WI38 (cell line): ENCODE measurements at regions not wholly inside any gene's neighbourhood (a gene's known extent, or its start where the extent isn't known, plus 50 kb on each side); places are given as distances from the start of the nearest gene placed in this dataset.

Source experiments
- H3K4me3 ChIP-seq: 2 replicates; pipeline ENCODE4 v1.5.1; 2011; ENCODE audit warnings: low read depth, mild to moderate bottlenecking, control low read depth, low read length
- TF ChIP-seq, protein P1 (sequence below): IDR thresholded peaks from 2 replicates; pipeline ENCODE4 v1.5.1; 2012; ENCODE audit warnings: low read depth, mild to moderate bottlenecking, control low read depth, low read length

DNA sequence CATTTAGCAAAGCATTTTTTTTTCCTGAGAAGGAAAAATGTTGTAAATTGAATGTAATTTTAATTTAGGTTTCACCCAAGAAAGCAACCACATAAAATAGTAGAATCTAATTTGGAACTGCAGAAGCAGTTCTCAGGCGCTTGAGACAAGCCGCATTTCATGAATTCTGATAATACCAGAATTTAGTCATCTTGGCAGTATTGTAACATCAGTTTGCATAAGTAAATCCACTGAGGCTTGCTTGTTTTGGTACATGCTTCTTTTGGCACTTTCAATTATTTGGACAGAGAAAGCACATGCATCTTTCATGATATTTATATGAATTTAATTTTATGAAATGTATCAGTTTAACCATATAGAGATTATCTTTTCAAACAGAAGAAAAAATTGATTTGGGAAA lies 389.7 kb upstream of the ROBO1 start:
- H3K4me3 ChIP-seq, result no peak overlapping the region

DNA sequence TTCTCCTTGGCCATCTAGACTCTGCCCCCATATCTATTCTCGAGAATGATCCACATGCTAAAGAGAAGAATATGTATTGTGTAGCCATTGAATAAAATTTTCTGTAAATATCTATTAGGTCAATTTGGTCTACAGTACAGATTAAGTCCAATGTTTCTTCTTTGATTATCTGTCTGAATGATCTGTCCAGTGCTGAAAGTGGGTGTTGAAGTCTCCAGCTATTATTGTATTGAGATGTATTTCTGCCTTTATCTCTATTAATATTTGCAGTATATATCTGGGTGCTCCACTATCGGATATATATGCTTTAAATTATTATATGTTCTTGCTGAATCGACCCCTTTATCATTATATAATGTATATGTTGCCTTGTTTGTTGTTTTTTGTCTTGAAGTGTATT lies 384.9 kb upstream of the ROBO1 start:
- TF ChIP-seq, protein P1, sequence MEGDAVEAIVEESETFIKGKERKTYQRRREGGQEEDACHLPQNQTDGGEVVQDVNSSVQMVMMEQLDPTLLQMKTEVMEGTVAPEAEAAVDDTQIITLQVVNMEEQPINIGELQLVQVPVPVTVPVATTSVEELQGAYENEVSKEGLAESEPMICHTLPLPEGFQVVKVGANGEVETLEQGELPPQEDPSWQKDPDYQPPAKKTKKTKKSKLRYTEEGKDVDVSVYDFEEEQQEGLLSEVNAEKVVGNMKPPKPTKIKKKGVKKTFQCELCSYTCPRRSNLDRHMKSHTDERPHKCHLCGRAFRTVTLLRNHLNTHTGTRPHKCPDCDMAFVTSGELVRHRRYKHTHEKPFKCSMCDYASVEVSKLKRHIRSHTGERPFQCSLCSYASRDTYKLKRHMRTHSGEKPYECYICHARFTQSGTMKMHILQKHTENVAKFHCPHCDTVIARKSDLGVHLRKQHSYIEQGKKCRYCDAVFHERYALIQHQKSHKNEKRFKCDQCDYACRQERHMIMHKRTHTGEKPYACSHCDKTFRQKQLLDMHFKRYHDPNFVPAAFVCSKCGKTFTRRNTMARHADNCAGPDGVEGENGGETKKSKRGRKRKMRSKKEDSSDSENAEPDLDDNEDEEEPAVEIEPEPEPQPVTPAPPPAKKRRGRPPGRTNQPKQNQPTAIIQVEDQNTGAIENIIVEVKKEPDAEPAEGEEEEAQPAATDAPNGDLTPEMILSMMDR, result no peak

More for the DNA sequence above, 389.7 kb upstream of the ROBO1 start:
- TF ChIP-seq, protein P1, result no peak

DNA sequence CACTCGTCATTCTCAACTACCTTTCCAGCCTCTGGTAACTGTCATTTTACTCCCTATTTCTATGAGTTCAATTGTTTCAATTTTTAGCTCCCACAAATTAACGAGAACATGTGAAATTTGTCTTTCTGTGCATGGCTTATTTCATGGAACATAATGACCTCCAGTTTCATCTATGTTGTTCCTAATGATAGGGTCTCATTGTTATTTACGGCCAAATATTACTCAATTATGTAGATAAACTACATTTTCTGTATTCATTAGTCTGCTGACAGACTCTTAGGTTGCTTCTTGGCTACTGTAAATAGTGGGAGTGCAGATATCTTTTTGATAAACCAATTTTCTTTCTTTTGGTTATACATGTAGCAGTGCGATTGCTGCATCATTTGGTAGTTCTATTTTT lies 374.9 kb upstream of the ROBO1 start:
- TF ChIP-seq, protein P1, result no peak
- no peak overlapping the region for H3K4me3 ChIP-seq

More for the DNA sequence above, 384.9 kb upstream of the ROBO1 start:
- H3K4me3 ChIP-seq, result no peak overlapping the region

DNA sequence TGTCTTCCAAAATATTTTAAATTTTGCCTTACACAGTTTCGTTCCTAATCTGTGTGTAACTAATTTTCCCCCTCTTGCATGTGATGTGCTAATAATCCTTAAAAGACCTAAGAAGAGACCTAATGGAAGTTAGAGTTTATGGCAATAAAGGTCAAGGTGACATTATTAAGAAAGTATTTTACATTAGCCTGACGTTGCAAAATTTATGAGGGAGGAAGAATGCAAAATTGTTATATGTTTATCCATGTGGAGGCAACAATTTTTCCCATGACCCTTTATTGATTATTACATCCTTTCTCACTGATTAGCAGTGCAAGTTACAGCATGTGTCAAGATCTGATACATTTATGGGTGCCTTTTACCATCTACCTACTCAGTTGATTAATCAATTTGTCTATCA lies 373.8 kb upstream of the ROBO1 start:
- TF ChIP-seq, protein P1, result no peak
- no peak overlapping the region for H3K4me3 ChIP-seq

DNA sequence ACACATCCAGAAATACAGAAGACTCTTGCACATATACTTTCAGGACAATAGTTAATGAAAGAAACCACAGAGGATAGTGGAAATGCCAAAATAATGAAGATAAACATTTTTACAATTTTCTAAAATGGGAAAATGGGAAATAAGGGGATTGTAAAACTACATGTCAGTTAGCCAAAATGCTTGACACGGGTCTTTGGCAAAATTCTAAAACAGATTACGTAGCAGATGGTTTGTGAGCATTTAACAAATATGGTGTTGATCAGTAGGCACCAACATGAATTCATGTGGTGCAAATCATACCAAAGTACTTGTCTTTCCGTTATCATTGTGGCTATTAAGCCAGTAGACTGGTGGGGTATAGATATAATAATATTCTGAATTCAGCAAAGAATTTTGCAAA lies 348.5 kb upstream of the ROBO1 start:
- TF ChIP-seq, protein P1, result no peak
- H3K4me3 ChIP-seq, result no peak overlapping the region

DNA sequence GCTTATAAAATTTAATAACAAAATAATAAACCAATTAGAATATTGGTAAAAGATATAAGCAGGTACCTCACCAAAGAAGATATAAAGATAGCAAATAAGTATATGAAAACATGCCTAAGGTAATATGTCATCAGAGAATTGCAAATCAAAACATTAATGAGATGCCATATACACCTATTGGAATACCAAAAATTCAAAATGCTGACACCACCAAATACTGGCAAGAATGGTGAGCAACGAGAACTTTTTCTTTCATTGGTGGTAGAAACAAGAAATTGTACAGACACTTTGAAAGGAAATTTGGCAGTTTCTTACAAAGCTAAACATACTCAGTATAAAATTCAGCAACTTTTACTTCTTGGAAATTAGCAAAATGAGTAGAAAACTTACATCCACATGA lies 346.9 kb upstream of the ROBO1 start:
- H3K4me3 ChIP-seq, result no peak overlapping the region
- TF ChIP-seq, protein P1, result no peak

DNA sequence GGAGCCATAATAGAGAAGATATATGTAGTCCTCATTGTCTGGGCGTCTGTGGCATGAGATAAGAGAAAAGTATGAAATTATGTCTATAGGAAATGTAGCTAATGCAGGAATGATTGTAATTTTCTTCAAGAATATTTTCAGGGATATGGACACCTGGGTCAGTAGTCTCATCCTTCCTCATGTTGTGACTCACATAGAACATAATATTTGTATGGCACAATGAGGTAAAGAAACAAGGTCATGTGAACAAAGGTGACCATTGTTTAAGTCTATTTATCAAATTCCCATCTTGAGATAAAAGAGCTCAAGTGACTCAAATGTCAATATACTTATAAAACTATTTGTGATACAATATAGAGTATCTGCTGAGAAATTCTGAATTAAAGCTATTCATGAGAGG lies 345.5 kb upstream of the ROBO1 start:
- TF ChIP-seq, protein P1, result no peak
- H3K4me3 ChIP-seq, result no peak overlapping the region
